IPS-18a (cell line): ENCODE measurements at regions not wholly inside any gene's neighbourhood (a gene's known extent, or its start where the extent isn't known, plus 50 kb on each side); places are given as distances from the start of the nearest gene placed in this dataset.
"Not testable (repeated sequence)": the region's sequence is repeated elsewhere in the genome, so short reads cannot be mapped to it uniquely, and the experiment has no call there.

ENCODE experiments used
- H3K27ac ChIP-seq: one replicate; pipeline ENCODE4 v1.5.1; 2013; ENCODE audit warnings: low read length
- H3K27me3 ChIP-seq: one replicate; pipeline ENCODE4 v1.6.1; 2013; ENCODE audit warnings: mild to moderate bottlenecking, low read length; ENCODE audit not compliant: control insufficient read depth, insufficient read depth
- H3K36me3 ChIP-seq: one replicate; pipeline ENCODE4 v1.6.1; 2013; ENCODE audit warnings: low read depth, low read length; ENCODE audit not compliant: control insufficient read depth
- H3K4me1 ChIP-seq: one replicate; pipeline ENCODE4 v1.6.1; 2013; ENCODE audit warnings: low read depth, low read length; ENCODE audit not compliant: control insufficient read depth
- H3K4me3 ChIP-seq: one replicate; pipeline ENCODE4 v1.5.1; 2013; ENCODE audit warnings: low read length
- H3K9ac ChIP-seq: one replicate; pipeline ENCODE4 v1.6.1; 2013; ENCODE audit warnings: mild to moderate bottlenecking, low read length, moderate library complexity
- H3K9me3 ChIP-seq: one replicate; pipeline ENCODE4 v1.6.1; 2013; ENCODE audit warnings: low read depth, low read length; ENCODE audit not compliant: control insufficient read depth

- H3K9ac ChIP-seq = no peak overlapping the region
- no peak overlapping the region for H3K4me3 ChIP-seq
- H3K27me3 ChIP-seq = no peaks in the 10 kb centered on the region
- peaks cover 78% of the 10 kb centered on the region for H3K9me3 ChIP-seq
- no peaks in the 10 kb centered on the region for H3K4me1 ChIP-seq
- no peaks in the 10 kb centered on the region for H3K36me3 ChIP-seq
- H3K27ac ChIP-seq = no peak overlapping the region
Measured at GRCh38 chr22:47409539-47410275, 647.3 kb downstream of the TBC1D22A start.

- Histone ChIP-seq H3K9ac (no peak overlapping the region), H3K27ac (no peak overlapping the region), H3K4me1 (no peaks in the 10 kb centered on the region), H3K27me3 (no peaks in the 10 kb centered on the region), H3K36me3 (no peaks in the 10 kb centered on the region), H3K9me3 (peaks cover 79% of the 10 kb centered on the region), H3K4me3 (no peak overlapping the region)
Measured at GRCh38 chr22:47408409-47408808, 646.0 kb downstream of the TBC1D22A start.

- Histone ChIP-seq H3K27ac (no peak overlapping the region), H3K9ac (no peak overlapping the region), H3K9me3 (peaks cover 75% of the 10 kb centered on the region), H3K36me3 (no peaks in the 10 kb centered on the region), H3K4me1 (no peaks in the 10 kb centered on the region), H3K27me3 (no peaks in the 10 kb centered on the region), H3K4me3 (no peak overlapping the region)
Measured at GRCh38 chr22:47407461-47408025, 645.1 kb downstream of the TBC1D22A start.

- no peaks in the 10 kb centered on the region for H3K27me3 ChIP-seq
- peaks cover 69% of the 10 kb centered on the region for H3K9me3 ChIP-seq
- H3K27ac ChIP-seq = no peak overlapping the region
- no peaks in the 10 kb centered on the region for H3K4me1 ChIP-seq
- H3K36me3 ChIP-seq = no peaks in the 10 kb centered on the region
- H3K4me3 ChIP-seq = no peak overlapping the region
- H3K9ac ChIP-seq = no peak overlapping the region
Measured at GRCh38 chr22:47406896-47407295, 644.4 kb downstream of the TBC1D22A start.

GRCh38 chr22:47406180-47406834, 643.9 kb downstream of the TBC1D22A start:
- H3K9me3 ChIP-seq = peaks cover 63% of the 10 kb centered on the region
- no peak overlapping the region for H3K4me3 ChIP-seq
- H3K4me1 ChIP-seq = no peaks in the 10 kb centered on the region
- H3K36me3 ChIP-seq = no peaks in the 10 kb centered on the region
- H3K27ac ChIP-seq = no peak overlapping the region
- no peak overlapping the region for H3K9ac ChIP-seq
- no peaks in the 10 kb centered on the region for H3K27me3 ChIP-seq

- not testable (repeated sequence) for H3K4me3 ChIP-seq, H3K9ac ChIP-seq, H3K36me3 ChIP-seq, H3K27ac ChIP-seq, H3K4me1 ChIP-seq, H3K27me3 ChIP-seq
- H3K9me3 ChIP-seq = peaks cover 58% of the 10 kb centered on the region
Measured at GRCh38 chr22:47405222-47405621, 642.8 kb downstream of the TBC1D22A start.

- H3K27me3 ChIP-seq = no peaks in the 10 kb centered on the region
Measured at GRCh38 chr22:47402876-47403525, 640.6 kb downstream of the TBC1D22A start.

GRCh38 chr22:47401976-47402770, 639.7 kb downstream of the TBC1D22A start:
- no peak overlapping the region for H3K4me3 ChIP-seq
- no peak overlapping the region for H3K27ac ChIP-seq
- peaks cover 48% of the 10 kb centered on the region for H3K9me3 ChIP-seq
- H3K36me3 ChIP-seq = no peaks in the 10 kb centered on the region
- H3K9ac ChIP-seq = no peak overlapping the region
- no peaks in the 10 kb centered on the region for H3K27me3 ChIP-seq
- no peaks in the 10 kb centered on the region for H3K4me1 ChIP-seq

More at GRCh38 chr22:47402876-47403525, 640.6 kb downstream of the TBC1D22A start:
- Histone ChIP-seq H3K9me3 (peaks cover 48% of the 10 kb centered on the region), H3K9ac (no peak overlapping the region), H3K4me1 (no peaks in the 10 kb centered on the region), H3K4me3 (no peak overlapping the region), H3K27ac (no peak overlapping the region), H3K36me3 (no peaks in the 10 kb centered on the region)

GRCh38 chr22:47401592-47401898, 639.1 kb downstream of the TBC1D22A start:
- Histone ChIP-seq H3K27ac (no peak overlapping the region), H3K4me1 (no peaks in the 10 kb centered on the region), H3K36me3 (no peaks in the 10 kb centered on the region), H3K9me3 (peaks cover 42% of the 10 kb centered on the region), H3K27me3 (no peaks in the 10 kb centered on the region), H3K4me3 (no peak overlapping the region), H3K9ac (no peak overlapping the region)

- Histone ChIP-seq H3K36me3 (no peaks in the 10 kb centered on the region), H3K9ac (no peak overlapping the region), H3K27me3 (no peaks in the 10 kb centered on the region), H3K4me3 (no peak overlapping the region), H3K27ac (no peak overlapping the region), H3K9me3 (peaks cover 39% of the 10 kb centered on the region), H3K4me1 (no peaks in the 10 kb centered on the region)
Measured at GRCh38 chr22:47400701-47401591, 638.5 kb downstream of the TBC1D22A start.
